Erythroblast (primary cell): ENCODE measurements at regions not wholly inside any gene's neighbourhood (a gene's known extent, or its start where the extent isn't known, plus 50 kb on each side); places are given as distances from the start of the nearest gene placed in this dataset.

Experiments
- GATA1 ChIP-seq: IDR thresholded peaks from 2 replicates; pipeline ENCODE4 v1.6.1; 2011; ENCODE audit warnings: low read depth, mild to moderate bottlenecking, control low read depth, low read length, moderate library complexity
- POLR2A ChIP-seq: IDR thresholded peaks from 2 replicates; pipeline ENCODE4 v1.6.1; 2011; ENCODE audit warnings: mild to moderate bottlenecking, low read length

DNA sequence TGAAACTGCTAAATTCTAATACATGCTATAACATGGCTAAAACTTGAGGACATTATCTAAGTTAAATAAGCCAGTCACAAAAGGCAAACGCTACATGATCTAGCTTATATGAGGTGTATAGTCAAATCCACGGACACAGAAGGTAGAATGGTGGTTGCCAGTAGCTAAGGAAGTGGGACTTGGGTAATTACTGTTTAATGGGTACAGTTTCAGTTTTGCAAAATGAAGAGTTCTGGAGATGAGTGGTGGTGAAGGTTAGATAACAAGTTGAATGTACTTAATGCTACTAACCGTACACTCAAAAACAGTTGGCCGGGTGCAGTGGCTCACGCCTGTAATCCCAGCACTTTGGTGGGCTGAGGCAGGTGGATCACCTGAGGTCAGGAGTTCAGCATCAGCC is 644.5 kb upstream of the DIPK2B start:
- TF ChIP-seq POLR2A (no peak), GATA1 (no peak)
